ENCODE measurements at regions not wholly inside any gene's neighbourhood (a gene's known extent, or its start where the extent isn't known, plus 50 kb on each side); places are given as distances from the start of the nearest gene placed in this dataset.

DNA sequence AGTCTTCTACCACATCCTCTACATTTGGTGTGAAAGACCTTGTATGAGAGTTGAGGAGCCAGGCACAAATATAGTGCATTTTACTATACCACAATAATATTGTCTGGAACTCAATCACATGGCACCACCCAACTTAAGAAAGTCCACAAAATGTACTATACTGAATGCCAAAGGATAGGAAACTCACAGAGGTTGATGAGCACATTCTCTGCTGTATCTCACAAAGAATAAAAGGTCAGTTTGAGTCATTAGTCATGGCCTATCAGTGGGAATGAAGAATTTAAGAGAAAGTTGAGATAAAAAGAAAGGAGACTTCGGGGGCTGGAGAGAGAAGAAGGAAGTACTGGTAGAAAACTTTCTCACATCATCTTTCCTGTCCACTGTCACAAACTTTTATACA, 134.3 kb downstream of the RDH14 start:
- H3K4me3 Mint-ChIP-seq = no peak overlapping the region
- H3K9me3 Mint-ChIP-seq = no peaks in the 10 kb centered on the region
- no peak for DNase-seq (ENCODE audit: low spot score)
- no peaks in the 10 kb centered on the region for H3K4me1 Mint-ChIP-seq (ENCODE audit: low read depth)
- no peak overlapping the region for H3K27ac Mint-ChIP-seq
- no peaks in the 10 kb centered on the region for H3K36me3 Mint-ChIP-seq (ENCODE audit: low read depth)
- no peaks in the 10 kb centered on the region for H3K27me3 Mint-ChIP-seq (ENCODE audit: low read depth)

DNA sequence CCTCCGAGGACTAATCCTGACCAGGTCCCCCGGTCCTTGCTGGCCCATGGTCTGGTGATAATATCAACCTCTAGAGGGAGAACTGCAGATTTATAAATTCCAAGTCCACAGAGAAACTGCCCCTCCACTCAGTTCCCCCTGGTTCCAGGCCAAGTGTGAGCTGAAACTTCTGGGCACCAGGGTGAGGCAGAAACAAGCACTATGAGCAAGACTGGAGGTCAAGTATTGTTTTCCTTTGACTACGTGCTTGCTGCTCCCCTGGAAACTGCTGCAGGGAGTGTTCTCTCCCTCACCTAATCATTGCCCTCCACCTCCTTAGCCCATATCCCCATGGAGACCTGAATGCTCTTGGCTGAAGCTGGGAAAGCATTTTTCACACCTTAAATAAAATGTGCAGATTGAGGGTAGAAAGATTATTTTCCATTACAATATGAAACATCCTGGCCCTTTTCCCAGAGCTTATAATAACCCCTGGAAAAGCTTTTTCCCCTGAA, 135.2 kb downstream of the RDH14 start:
- H3K4me3 Mint-ChIP-seq = no peak overlapping the region
- no peak overlapping the region for H3K27ac Mint-ChIP-seq
- no peak for DNase-seq (ENCODE audit: low spot score)
- H3K36me3 Mint-ChIP-seq (ENCODE audit: low read depth) = no peaks in the 10 kb centered on the region
- no peaks in the 10 kb centered on the region for H3K27me3 Mint-ChIP-seq (ENCODE audit: low read depth)
- no peaks in the 10 kb centered on the region for H3K4me1 Mint-ChIP-seq (ENCODE audit: low read depth)
- H3K9me3 Mint-ChIP-seq = no peaks in the 10 kb centered on the region

DNA sequence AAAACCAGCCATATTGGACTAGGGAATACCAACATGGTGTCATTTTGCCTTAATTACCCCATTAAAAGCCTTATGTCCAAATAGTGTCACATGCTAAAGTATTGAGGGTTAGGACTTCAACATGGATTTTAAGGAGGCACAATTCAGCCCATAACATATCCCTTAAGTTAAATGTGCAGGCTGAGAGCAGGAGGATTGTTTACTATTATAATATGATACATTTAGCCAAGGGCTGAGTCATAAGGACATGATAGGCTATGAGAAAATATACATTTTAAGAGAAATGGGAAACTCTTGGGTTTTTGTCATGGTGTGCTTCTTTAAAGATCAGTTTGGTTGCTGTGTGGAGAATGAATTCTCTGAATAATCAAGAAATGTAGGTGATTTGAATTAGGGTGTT, 136.8 kb downstream of the RDH14 start:
- no peaks in the 10 kb centered on the region for H3K9me3 Mint-ChIP-seq
- no peak for DNase-seq (ENCODE audit: low spot score)
- no peaks in the 10 kb centered on the region for H3K4me1 Mint-ChIP-seq (ENCODE audit: low read depth)
- no peaks in the 10 kb centered on the region for H3K36me3 Mint-ChIP-seq (ENCODE audit: low read depth)
- no peaks in the 10 kb centered on the region for H3K27me3 Mint-ChIP-seq (ENCODE audit: low read depth)
- H3K4me3 Mint-ChIP-seq = no peak overlapping the region
- no peak overlapping the region for H3K27ac Mint-ChIP-seq

DNA sequence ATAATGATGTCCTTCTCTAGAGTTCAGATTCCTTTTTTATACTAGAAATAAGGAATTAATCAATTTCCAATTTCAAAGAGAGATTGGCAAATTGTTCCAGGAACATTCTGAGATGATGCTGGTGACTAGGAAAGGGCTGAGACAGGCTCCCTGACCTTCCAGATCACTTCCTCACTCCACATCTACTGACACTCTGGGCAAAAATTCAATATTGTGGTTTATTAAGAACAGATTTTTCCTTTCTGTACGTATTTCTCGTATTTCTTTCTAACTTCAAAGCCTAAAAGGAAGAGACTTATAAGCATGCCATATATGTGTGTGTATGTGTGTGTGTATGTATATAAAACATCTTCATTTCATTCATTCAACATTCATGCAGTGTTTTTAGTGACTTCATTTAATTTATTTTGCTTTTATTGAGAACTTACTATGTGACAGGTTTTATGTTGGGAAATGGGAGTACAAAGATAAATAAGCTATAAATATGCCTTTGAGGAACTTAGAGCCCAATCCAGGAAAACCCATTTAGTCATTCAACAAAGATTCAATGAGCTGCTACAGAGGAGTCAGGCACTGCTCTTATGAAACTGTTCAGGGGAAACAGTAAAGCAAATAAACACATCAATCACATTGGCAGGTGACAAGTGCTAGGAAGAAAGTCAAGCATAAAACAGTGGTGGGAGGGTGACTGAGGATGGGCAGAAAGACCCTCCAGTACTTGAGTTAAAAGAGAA, 137.9 kb downstream of the RDH14 start:
- Mint-ChIP-seq H3K9me3 (no peaks in the 10 kb centered on the region), H3K27ac (no peak overlapping the region), H3K27me3 (ENCODE audit: low read depth) (no peaks in the 10 kb centered on the region), H3K36me3 (ENCODE audit: low read depth) (no peaks in the 10 kb centered on the region), H3K4me1 (ENCODE audit: low read depth) (no peaks in the 10 kb centered on the region), H3K4me3 (no peak overlapping the region)
- no peak for DNase-seq (ENCODE audit: low spot score)

DNA sequence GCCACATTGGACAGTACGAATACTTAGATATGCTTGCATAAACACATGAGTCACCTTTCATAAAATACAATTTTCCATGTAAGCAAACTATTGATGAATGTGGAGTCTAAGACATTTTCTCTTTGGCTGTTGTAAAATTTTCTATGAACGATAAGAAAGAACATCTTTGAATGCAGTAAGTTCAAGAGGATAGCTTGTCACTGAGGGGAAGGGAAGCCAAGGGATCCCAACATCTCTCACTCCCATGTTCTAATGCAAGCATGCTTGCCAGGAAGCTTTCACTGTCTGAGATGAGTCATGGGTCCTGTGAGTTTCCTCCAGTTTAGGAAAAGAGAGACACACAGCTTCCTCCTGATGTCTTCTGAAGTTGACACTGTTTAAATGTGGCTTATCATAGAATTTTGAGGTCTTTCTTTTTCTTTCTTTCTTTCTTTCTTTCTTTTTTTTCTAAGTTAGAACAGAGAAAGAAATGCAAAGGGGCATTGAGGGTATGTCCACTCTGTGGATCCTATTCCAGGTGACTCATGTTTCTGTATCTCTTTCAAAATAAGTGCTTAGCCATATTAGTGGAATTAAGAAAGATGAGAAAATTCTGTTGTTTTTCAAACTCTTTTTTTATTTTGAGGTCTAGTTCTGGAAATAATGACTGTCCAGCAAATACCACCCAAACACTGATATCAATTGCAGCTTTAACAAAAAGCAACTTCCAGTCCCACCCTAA, 146.6 kb downstream of the RDH14 start:
- no peak for DNase-seq (ENCODE audit: low spot score)
- Mint-ChIP-seq H3K36me3 (ENCODE audit: low read depth) (no peaks in the 10 kb centered on the region), H3K27ac (no peak overlapping the region)

DNA sequence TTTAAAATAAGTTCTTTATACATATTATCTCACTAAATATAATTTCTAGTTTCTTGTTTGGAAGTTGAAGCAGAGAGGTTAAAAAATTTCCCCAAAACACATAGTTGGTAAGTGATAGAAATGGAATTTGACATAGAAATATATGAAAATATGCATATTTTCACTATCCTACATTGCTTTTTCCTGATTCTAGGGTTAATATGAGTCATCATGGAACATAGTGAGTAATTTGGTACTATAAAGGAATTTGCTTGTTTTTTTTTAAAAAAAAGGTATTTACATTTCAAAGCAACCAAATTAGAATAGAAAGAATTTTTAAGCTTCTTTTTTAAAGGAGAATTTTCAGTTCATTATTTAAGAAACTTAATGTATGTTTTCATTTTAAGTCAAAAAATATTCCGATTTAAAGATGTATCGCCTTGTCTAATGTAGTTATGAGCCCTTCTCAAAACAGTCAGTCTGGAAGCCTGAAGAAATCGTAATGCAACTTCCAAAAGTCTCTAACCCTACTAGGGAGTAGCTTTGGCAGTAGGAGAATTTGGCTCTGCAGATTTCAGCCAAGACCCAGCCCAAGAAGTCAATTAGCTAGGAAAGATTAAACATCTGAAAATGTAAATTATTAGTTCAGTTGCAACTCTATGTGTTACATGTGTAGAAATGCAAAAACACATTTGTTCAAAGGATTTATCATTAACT, 147.3 kb downstream of the RDH14 start:
- H3K4me1 Mint-ChIP-seq (ENCODE audit: low read depth) = no peaks in the 10 kb centered on the region
- no peaks in the 10 kb centered on the region for H3K27me3 Mint-ChIP-seq (ENCODE audit: low read depth)
- no peak overlapping the region for H3K4me3 Mint-ChIP-seq
- no peaks in the 10 kb centered on the region for H3K36me3 Mint-ChIP-seq (ENCODE audit: low read depth)
- no peak for DNase-seq (ENCODE audit: low spot score)
- no peak overlapping the region for H3K27ac Mint-ChIP-seq
- no peaks in the 10 kb centered on the region for H3K9me3 Mint-ChIP-seq

More for the DNA sequence above, 146.6 kb downstream of the RDH14 start:
- Mint-ChIP-seq H3K9me3 (no peaks in the 10 kb centered on the region), H3K4me3 (no peak overlapping the region), H3K27me3 (ENCODE audit: low read depth) (no peaks in the 10 kb centered on the region), H3K4me1 (ENCODE audit: low read depth) (no peaks in the 10 kb centered on the region)

DNA sequence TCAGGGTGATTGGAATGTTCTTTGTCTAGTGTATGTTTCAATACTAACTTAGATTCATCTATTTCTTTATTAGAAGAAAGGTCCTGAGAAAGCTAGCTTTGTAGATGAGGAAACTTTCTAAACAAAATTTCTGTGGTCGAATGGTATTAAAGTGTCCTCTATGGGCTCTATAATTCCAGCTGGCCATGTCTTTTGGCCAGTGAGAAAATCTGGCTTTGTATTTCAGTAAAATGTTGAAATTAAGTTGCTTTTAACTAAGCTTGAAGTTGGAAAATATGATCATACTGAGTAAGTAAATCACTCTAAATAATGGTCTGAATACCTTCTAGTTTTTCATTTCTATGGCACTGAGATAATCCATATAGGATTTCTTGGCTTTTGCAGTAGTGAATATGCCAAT, 148.8 kb downstream of the RDH14 start:
- no peak overlapping the region for H3K27ac Mint-ChIP-seq
- DNase-seq (ENCODE audit: low spot score) = no peak
- H3K4me1 Mint-ChIP-seq (ENCODE audit: low read depth) = no peaks in the 10 kb centered on the region
- no peaks in the 10 kb centered on the region for H3K36me3 Mint-ChIP-seq (ENCODE audit: low read depth)
- no peak overlapping the region for H3K4me3 Mint-ChIP-seq
- no peaks in the 10 kb centered on the region for H3K9me3 Mint-ChIP-seq
- H3K27me3 Mint-ChIP-seq (ENCODE audit: low read depth) = no peaks in the 10 kb centered on the region

DNA sequence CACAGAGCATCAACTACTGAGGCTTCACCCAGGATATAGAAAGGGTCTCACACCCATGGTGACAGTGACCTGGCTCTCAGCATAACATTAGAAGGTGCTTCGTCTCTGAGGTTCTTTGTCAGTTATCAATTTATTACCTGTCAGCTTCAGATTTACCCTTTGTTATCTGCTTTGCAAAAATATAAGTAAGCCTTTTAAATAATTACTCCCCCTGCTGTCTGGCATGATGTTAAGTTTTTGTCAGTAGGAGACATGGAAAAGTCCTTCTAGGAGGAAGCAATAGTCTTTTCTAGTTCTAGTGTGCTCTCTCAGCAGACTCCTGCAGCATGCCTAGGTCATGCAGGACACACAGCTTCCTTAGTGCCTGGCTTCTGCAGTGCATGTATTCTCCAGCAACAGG, 149.9 kb downstream of the RDH14 start:
- Mint-ChIP-seq H3K27me3 (ENCODE audit: low read depth) (no peaks in the 10 kb centered on the region), H3K27ac (no peak overlapping the region), H3K4me1 (ENCODE audit: low read depth) (no peaks in the 10 kb centered on the region), H3K4me3 (no peak overlapping the region), H3K9me3 (no peaks in the 10 kb centered on the region), H3K36me3 (ENCODE audit: low read depth) (no peaks in the 10 kb centered on the region)
- DNase-seq (ENCODE audit: low spot score) = no peak

DNA sequence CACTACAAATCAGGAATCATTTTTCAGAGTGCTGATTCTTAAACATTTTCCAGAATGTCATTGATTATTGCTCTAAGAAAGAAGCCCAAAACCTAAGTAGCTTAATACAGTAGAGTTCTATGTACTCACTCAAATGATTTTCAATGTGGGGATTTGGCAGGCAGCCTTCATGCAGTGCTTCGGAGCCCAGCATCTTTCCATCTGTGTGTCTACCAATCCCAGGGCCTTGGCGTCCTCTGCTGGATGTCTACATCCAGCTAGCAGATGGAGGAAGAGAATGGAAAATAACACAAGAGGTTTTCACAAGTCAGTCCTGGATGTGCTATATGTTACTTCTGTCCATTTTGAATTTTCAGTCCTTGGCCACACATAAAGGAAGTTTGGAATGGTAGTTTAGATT, 151.8 kb downstream of the RDH14 start:
- H3K27ac Mint-ChIP-seq = no peak overlapping the region
- no peak for DNase-seq (ENCODE audit: low spot score)
- H3K9me3 Mint-ChIP-seq = no peaks in the 10 kb centered on the region
- H3K27me3 Mint-ChIP-seq (ENCODE audit: low read depth) = no peaks in the 10 kb centered on the region
- H3K4me1 Mint-ChIP-seq (ENCODE audit: low read depth) = no peaks in the 10 kb centered on the region
- H3K36me3 Mint-ChIP-seq (ENCODE audit: low read depth) = no peaks in the 10 kb centered on the region
- H3K4me3 Mint-ChIP-seq = no peak overlapping the region

DNA sequence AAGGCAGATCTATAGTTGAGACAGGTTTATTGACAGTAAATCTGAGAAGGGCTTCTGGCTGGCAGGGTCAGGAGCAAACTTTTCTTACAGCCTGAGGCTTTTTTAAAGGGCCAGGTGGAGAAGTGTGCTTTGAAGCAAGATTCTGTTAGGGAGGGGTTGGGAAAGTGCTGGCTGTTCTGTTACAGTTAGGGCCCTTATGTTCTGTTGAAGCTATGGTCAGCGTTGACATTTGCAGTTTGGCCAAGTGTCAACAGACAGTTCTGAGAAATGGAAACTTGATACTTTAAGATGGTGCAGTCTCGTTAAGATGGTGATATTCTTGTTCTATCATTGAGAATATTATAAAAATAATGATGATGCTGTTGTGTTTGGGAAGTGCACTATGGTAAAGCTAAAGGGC, 154.2 kb downstream of the RDH14 start:
- Mint-ChIP-seq H3K27me3 (ENCODE audit: low read depth) (peaks cover 3% of the 10 kb centered on the region), H3K27ac (no peak overlapping the region), H3K9me3 (no peaks in the 10 kb centered on the region), H3K36me3 (ENCODE audit: low read depth) (no peaks in the 10 kb centered on the region), H3K4me3 (no peak overlapping the region), H3K4me1 (ENCODE audit: low read depth) (no peaks in the 10 kb centered on the region)
- no peak for DNase-seq (ENCODE audit: low spot score)

DNA sequence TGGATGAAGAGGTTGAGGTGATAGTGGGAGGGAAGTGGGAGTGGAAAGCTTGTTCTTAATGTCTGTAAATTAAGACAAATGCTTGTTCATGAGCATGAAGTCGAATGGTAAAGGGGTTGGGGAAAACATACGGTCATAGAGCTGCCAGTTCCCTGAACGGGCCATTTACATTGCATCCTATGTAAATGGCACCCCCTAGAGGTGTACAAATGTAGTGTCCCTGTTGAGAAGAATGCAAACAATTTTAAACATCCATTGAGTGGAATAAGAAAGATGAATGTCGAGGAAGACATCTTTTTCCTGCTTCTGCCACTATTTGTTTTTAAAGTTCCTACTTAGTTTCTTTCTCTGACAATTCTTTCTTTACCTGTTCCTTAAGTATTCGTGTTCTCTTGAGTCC, 155.7 kb downstream of the RDH14 start:
- Mint-ChIP-seq H3K36me3 (ENCODE audit: low read depth) (no peaks in the 10 kb centered on the region), H3K27ac (no peak overlapping the region), H3K4me1 (ENCODE audit: low read depth) (no peaks in the 10 kb centered on the region), H3K9me3 (no peaks in the 10 kb centered on the region), H3K27me3 (ENCODE audit: low read depth) (peaks cover 3% of the 10 kb centered on the region), H3K4me3 (no peak overlapping the region)
- DNase-seq (ENCODE audit: low spot score) = no peak

DNA sequence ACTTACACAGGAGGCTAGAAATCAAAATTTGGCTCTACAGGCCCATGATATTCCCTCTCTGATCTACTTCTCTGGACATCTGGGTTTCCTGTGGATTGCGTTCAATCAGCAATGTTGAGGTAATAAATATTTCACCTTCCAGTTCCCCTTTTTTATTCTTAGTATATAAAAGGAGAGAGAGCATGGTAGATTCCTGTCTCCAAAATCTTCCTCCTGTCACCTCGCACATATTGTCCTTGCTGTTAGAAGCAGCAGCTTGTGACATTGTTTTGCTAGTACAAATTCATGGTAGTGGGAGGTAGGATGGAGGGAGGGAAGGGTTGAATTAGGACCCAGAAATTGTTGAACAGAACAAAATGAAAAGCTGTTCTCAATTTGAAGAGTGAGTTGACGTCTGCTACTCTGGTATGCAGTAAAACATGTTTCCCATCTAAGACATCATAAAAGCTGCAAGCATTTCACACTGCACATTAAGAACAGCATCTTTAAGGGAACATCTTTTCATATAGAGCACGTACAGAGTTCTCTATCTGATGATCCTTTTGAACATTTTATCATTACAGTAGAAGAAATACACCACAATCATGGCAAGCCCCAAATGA, 156.4 kb downstream of the RDH14 start:
- Mint-ChIP-seq H3K36me3 (ENCODE audit: low read depth) (no peaks in the 10 kb centered on the region), H3K4me1 (ENCODE audit: low read depth) (no peaks in the 10 kb centered on the region), H3K9me3 (no peaks in the 10 kb centered on the region), H3K27ac (no peak overlapping the region), H3K4me3 (no peak overlapping the region), H3K27me3 (ENCODE audit: low read depth) (peaks cover 3% of the 10 kb centered on the region)
- DNase-seq (ENCODE audit: low spot score) = no peak

DNA sequence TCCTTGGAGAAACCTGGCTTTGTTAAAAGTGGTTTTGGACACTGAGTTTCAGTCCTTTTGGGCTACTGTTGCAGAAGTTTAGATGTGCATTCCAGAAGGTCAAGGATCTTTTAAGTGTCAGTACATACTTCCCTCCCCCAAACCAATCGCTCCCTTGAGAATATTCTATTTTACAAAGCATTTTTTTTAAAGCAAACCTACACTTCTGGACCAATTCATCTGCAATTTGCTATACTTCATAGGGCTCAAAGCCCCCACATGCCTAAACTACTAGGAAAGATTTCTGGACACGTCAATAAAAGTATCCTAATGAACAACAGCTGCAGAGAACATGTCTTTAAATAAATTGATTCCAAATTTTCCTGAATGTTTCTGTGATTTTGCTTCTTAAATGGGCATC, 157.6 kb downstream of the RDH14 start:
- no peak overlapping the region for H3K4me3 Mint-ChIP-seq
- no peaks in the 10 kb centered on the region for H3K36me3 Mint-ChIP-seq (ENCODE audit: low read depth)
- no peak overlapping the region for H3K27ac Mint-ChIP-seq
- H3K27me3 Mint-ChIP-seq (ENCODE audit: low read depth) = peaks cover 5% of the 10 kb centered on the region
- no peaks in the 10 kb centered on the region for H3K9me3 Mint-ChIP-seq
- no peak for DNase-seq (ENCODE audit: low spot score)
- H3K4me1 Mint-ChIP-seq (ENCODE audit: low read depth) = no peaks in the 10 kb centered on the region

DNA sequence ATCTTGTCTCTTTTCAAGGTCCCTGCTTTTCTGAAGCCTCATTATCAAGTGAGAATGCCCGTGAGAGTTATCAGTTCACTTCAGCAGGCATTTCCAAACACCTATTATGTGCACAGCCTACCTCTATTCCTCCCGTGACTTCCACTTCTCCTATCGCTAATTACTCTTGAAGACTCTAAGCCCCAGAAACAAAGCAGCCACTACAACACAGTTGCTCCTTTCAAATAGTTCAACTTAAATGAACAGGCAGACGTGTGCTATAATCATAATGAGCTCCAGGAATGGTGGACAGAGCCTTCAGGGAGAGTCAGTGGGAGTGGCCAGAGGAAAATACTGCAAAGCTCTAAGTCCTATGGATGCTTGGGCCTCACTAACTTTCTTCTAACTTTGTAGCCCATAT, 159.0 kb downstream of the RDH14 start:
- H3K36me3 Mint-ChIP-seq (ENCODE audit: low read depth) = no peaks in the 10 kb centered on the region
- no peak for DNase-seq (ENCODE audit: low spot score)

More for the DNA sequence above, 159.0 kb downstream of the RDH14 start:
- H3K4me3 Mint-ChIP-seq = no peak overlapping the region
- no peak overlapping the region for H3K27ac Mint-ChIP-seq
- no peaks in the 10 kb centered on the region for H3K4me1 Mint-ChIP-seq (ENCODE audit: low read depth)
- no peaks in the 10 kb centered on the region for H3K9me3 Mint-ChIP-seq
- H3K27me3 Mint-ChIP-seq (ENCODE audit: low read depth) = peaks cover 5% of the 10 kb centered on the region

Measured in T-helper 2 cell treated with Interferon-gamma antibody and Interleukin-4, amounts not matched to agents 5 μg/mL and 100 μg/mL, for 36 hours (primary cell).